HG03025 (cell line): ENCODE measurements at regions not wholly inside any gene's neighbourhood (a gene's known extent, or its start where the extent isn't known, plus 50 kb on each side); places are given as distances from the start of the nearest gene placed in this dataset.
"Not testable (repeated sequence)": the region's sequence is repeated elsewhere in the genome, so short reads cannot be mapped to it uniquely, and the experiment has no call there.

Experiments
- ATAC-seq: cut with Tn5 transposase; IDR thresholded peaks from one replicate; pipeline ENCODE4 v1.9.1; 2021; ENCODE audit warnings: mild to moderate bottlenecking, moderate library complexity; ENCODE audit not compliant: unreplicated experiment, low FRiP score

DNA sequence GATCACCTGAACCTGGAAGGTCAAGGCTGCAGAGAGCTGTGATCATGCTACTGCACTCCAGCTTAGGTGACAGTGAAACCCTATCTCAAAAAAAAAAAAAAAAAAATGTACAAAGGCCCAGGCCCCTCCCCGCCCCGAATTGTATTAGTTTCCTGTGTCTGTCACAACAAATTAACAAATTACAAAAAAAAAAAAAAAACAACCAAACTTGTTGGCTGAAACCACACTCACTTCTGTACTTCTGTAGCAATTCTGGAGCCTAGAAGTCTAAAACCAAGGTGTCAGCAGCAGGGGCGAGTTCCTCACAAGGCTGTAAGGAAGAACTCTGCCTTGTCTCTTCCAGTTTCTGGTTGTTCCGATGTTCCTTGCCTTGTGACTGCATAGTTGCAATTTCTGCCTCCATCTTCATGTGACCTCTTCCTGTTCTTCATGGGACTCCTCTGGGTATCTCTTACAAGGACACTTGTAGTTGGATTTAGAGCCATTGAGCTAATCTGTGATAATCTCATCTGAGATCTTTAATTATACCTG is 100.8 kb upstream of the ZSWIM2 start:
- ATAC-seq, result no peak

DNA sequence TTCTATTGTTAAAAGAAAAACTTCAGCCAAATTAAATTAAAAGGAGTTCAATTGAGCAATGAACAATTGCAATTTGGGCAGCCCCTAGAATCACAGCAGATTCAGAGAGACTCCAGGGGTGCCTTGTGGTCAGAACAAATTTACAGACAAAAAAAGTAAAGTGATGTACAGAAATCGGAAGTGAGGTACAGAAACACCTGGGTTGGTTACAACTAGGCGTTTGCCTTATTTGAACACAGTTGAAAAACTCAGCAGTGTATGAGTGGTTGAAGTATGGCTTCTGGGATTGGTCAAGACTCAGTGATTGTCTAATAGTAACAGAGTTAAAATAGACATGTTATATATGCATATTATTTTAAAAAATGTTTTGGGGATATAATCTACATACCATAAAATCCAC is 98.5 kb upstream of the ZSWIM2 start:
- ATAC-seq, result no peak

DNA sequence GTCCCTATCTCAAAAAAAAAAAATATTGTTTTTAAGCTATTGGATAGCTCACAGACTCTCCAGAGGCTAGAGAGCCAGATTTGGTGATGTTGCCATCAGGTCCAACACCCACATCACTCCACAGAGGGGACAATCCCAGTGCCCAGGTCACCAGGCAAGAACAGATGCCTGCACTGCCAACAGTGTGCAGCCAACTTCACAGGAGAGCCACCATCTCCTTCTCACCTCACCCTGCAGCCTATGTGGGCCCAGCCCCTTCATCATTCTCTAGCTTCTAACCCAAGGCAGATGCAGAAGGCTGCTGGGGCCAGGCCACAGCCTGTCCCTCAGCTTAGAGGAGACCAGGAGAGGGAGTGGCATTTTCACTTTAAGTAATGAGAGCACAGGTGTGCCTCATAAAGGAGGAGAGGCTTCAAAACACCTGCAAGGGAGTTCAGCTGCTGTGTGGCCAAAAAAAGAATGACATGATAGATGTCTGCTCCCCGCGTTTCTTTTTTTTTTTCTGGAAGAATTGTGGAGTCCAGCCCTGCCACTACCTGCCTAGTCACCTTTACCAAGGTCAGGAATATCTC is 98.0 kb upstream of the ZSWIM2 start:
- ATAC-seq, result no peak

DNA sequence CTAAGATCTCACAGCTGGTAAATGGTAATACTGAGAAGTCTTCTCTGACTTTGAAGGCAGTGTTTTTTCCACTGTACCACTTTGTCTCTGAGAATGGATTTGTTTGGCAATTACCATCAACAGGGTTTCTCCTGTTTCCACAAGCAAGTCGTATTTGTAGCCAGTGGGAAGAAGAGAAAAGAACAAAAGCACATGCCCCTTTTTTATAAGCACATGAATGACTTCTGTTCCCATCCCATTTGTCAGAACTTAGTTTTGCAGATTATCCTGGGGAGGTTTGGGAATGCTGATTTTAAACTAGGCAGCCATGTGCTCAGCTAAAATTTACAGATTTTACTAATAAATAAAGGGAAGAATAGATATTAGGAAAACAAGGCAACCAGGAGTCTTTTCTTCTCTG is 92.9 kb upstream of the ZSWIM2 start:
- ATAC-seq, result no peak

DNA sequence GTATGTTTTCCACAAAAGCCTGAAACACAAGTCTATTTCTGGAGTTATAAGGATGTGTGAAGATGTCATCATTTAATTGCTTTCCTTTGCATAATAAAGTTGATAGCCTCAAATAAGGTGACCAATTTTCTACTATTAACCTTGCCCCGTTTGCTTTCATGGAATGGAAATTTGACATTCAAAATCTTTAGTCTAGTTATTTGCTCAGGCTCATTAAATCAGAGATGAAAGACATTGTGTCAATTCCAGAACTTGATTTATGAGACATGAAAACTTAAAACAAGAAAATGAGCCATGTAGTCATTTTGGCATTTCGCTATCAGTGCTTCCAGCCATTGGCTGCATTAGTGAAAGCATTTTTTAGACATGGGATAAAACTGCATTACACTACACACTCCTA is 91.5 kb upstream of the ZSWIM2 start:
- ATAC-seq, result no peak

DNA sequence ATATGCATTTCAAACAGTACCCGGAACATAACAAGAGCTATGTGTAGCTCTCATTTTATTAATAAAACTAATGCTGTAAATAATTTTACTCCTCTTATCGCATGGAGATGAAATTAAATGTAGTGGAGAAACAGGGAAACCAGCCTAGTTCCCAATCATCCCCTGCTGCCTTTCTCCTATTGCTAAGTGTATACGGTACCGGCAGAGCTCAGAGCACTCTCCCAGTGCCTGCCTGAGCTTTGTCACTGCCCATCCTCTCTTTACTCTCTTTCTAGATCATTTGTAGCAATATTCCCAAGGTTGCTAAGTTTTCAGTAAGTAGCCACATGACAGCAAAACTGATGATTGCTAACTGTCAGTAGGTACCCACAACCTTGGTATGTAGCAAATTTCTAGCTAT is 85.5 kb upstream of the ZSWIM2 start:
- no peak for ATAC-seq

DNA sequence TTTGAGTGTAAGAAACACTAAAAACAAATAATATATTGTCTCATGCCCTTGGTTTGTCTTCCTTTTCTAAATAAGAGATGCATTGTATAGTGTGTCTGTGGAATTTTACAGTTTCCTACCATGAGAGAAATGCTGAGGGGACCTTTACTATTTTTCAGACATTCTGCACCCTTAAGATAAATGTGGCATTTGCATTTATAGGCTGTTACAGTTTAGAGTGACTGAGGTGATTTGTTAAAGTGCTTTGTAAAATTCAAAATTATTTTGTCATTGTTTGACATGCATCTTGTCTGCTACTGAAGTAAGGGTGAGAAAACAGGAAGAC is 78.9 kb upstream of the ZSWIM2 start:
- ATAC-seq, result no peak

DNA sequence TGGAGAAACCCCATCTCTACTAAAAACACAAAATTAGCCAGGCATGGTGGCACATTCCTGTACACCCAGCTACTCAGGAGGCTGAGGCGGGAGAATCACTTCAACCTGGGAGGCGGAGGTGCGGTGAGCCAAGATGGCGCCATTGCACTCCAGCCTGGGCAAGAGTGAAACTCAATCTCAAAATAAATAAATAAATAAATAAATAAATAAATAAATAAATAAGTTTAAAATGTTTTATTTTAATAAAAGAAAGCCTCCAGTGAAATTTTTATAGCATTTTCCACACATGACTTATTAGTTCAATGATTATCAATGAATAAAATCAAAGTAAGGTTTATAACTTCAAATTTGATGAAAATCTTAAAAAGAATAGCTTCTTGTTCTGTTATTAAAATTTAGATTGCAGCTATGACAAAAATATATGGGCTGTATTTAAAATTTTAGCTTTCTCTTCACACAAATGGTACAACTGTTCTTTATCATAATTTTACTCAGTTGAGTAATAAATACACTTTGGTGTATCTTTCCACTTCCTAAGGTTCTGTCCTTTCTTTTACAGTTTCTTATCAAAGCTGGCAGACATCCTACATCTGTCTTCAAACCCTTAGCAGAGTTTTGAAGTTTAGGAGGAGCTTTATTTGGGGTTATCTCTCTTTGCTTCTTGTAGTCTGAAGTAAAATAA is 78.4 kb upstream of the ZSWIM2 start:
- no peak for ATAC-seq

DNA sequence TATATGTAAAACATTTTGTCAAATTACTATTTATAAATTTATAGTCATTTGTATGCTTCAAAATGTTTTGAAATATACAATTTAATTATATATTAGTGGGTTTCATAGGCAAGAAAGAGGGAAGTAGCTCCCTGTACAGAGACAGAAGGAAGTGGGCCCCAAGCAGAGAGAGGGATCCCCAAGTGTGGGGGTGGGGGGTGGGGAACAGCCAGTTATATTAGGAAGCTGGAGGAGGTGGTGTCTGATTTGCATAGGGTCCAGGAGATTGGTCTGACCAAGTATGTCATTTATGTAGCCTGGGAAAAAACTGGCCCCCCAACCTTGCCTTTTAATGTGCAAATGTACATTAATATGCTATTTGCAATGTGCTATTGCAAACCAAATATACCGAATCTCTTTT is 76.5 kb upstream of the ZSWIM2 start:
- ATAC-seq, result no peak

DNA sequence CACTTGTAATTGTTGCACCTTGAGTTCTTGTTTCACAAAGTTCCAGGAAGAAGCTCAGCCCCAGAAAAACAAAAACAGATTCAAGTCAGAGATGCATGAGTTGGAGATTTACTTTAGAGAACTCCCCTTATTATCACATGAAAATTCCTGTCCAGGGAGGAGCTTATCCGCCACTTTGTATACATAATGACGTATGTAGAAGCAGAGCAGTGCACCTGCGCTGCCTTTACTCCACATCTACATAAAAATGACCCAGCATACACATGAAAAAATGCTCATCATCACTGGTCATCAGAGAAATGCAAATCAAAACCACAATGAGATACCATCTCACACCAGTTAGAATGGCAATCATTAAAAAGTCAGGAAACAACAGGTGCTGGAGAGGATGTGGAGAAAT is 73.3 kb upstream of the ZSWIM2 start:
- not testable (repeated sequence) for ATAC-seq

DNA sequence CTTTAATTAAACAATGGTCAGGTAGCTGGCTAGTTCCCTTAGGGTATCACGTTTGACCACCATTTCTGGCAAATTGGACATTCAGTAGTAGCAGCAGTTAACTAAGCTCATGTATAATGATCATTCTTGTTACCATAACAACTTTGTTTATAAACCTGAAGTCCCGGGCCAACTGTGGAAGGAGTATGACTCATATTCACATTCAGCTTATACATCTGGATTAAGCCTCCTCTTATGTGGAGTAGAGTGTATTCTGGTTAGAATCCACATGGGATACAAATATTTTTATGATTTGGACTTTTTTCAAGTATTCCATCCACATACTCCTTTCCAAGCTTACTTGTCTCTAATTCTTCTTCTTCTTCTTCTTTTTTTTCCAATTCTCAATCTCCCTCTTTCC is 70.3 kb upstream of the ZSWIM2 start:
- no peak for ATAC-seq

DNA sequence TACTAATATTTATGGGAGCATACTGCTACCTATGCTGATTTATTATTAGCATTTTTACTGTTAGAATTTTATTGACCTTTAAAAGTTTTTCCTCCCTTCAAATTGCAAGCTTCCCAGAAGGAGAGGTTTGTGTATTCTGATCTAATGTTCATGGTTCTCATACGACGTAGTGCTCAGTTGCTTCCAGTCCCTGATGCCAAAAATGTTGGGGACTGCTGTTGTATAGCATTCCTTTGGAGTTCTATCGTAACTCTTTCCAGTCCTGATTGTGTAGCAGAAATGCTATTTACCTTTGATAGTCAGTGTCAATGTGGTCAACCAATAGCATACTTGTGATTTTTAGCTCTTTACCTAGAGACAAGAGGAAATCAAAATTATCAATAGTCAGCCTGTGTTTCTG is 69.5 kb upstream of the ZSWIM2 start:
- ATAC-seq, result no peak

DNA sequence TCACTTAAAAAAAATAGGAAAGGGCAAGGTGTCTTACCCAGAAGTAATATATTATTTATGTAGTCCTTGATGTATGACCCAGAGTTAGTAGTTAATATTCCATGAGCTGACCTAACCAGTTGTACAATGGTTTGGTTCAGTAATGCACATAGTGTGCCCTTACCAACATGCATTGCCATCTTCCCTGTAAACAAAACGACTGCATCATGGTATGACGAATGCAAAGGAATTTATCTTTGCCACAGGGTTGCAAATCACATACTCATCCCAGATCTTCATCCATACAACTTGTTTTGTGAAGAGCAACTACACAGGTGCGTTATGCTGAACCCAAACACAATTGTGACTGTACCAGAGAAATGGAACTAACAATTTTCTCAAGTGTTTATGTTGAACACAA is 68.9 kb upstream of the ZSWIM2 start:
- no peak for ATAC-seq

DNA sequence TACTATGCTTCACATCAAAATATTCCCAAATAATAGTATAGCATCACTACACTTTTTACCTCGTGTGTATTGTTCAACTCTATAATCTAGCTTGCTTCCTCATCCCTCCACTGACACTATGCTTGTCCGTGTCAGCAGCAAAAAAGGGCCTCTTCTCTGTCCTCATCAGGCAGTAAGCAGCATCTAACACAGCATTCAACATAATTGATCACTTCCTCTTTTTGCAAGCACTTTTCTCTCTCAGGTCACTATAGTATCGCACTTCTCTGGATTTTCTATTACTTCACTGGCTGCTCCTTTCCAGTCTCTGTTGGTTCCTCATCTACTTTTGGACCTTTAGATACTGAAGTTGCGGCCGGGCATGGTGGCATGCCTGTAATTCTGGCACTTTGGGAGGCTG is 64.9 kb upstream of the ZSWIM2 start:
- peak; percentile 100 for ATAC-seq

DNA sequence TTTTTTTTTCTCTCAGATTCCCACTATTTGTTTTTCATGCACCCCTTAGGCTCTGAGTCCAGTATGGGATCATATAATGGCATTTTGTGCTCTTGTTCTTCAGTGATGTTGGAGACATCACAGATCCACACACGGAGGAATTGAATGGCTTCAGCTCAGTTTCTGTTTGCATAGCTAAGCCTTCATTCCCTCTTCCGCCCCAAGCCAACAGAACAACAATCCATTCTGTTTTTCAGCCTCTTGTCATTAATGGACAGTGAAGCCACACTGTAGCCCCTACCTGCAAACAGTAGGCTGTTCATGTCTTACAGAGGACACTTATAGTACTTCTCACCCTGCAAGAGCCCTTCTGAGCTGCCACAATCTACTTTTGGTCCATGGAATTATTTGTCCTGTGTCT is 64.0 kb upstream of the ZSWIM2 start:
- no peak for ATAC-seq

DNA sequence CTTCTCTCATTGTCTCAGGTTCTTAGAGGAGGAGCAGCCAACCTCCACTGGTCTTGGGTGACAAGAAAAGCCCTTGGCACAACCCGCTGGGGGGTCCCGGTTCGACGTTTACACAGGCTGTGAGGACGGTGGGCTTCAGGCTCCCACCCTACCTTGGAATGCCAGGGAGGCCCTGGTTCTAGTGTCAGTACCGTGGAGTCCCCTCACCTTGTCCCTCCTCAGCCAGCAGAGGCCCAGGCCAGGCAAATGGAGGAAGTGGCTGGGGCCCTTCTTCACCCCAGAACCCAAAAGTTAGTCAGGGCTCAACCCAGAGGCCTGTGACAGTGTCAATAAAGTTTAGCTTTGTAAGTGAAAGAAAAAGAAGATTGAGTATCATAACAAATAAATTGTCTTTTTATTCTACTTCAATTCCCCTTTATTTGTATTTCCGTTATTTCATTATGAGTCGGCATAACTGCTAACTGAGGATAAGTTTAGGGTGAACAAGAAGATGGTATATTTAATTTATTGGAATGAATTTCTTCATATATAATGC is 62.6 kb upstream of the ZSWIM2 start:
- no peak for ATAC-seq

DNA sequence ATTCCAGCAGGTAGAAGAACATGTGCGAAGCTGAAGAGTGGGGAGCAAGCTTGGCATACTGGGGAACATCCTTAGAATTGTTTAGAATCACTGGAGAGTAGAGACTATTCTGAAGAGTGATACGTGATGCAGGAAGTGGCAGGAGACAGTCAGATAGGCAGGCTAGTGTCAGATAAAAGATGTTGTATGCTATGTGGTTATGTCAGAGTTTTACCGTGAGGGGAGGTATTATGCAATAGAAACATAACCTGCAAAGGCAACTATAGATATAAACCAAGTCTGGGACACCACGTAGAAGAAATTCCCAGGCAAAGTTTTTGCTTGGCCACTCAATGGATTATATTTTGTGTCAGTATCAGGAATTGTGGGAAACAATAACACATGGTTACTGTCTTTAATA is 62.0 kb upstream of the ZSWIM2 start:
- no peak for ATAC-seq

DNA sequence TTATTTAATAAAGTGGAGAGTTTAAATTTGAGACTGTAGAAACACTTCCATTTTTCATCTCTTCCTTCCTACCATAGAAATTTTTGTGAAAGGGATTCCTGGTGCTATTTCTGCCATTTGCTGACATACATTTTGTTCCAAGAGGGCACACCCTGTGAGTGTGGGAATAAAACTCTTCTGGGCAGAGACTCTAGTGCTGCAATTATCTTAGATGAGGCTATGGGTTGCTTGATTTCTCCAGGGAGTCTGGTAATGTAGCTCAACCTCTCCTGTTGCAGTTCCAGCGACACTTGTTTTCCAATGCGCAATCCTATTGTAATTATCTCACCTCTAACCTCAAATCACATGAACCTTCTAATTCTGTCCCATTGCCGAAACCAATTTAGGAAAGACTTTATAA is 60.1 kb upstream of the ZSWIM2 start:
- ATAC-seq, result no peak

DNA sequence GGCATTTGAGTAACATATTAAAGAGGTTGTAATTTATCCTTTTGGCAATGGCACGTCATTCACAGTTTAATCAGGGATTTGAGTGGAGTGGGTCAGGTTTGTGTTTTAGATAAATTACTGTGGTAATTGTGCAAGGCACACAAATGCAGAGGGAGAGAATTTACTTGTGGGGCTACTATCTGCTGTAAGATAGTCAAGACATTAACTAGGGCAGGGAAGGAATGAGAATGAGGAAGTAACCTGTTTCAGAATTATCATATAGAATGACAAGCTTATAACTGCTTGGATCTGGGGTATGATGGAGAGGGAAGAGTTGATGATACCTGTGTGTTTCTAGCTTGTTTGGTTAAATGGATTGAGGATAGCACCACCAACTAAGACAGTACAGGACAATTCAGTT is 58.9 kb upstream of the ZSWIM2 start:
- no peak for ATAC-seq

DNA sequence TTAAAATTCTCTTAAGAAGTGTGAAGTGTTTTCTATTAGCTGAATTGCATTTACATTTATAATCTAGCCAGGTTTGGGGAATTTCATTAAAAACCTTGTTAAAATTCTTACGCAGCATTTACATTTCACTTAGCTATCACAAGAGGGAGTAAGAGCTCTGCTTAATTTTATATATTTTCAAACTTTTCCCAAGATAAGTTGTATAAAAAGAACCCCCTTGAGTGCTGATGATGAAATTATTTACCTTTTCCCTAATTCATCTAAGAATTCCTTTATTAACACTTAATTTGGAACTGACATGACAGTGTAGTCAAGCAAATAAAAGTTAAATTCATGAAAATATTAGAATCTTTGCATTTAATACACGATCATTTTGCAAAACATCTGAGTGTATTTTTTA is 54.2 kb upstream of the ZSWIM2 start:
- no peak for ATAC-seq
